NCI-H1694 (cell line): ENCODE measurements at regions not wholly inside any gene's neighbourhood (a gene's known extent, or its start where the extent isn't known, plus 50 kb on each side); places are given as distances from the start of the nearest gene placed in this dataset.
A peak's percentile ranks its signal among the peaks of the same experiment; 100 is the strongest.

Experiments used
- DNase-seq: peaks from one replicate; lab custom pipeline; 2025; lab: John Stamatoyannopoulos, UW

DNA sequence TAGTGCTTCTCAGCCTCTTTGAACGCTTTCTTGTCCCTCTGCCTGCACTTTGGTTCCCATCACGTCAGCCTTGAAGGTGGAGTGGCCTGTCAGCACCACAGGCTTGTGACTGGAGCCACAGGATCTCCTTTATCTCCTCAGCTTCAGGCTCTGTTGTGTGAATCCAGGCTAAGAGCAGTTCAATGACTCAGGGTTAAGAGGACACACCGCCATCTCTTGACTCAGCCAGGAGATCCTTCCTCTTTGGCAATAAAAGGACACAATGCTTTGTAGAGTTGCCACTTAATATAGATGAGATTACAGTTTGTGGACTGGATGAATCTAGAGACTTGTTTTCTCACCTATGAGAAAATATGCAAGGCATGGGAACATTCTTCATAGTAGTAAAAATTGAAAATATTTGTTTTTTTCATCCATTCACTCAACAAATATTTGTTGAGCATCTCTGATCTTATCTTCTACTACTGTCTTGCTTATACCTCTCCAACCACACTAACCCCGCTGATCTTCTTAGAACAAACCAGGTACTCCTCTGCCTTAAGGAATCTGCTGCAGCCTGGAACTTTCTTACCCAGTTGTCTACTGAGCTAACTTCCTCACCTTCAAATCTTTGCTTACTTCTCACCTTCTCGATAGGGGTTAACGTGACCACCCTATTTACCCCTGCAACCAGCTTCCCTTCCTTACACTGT lies 62.3 kb downstream of the UCHL1 start:
- no peak for DNase-seq

GRCh38 chr4:41319553-41319952 lies 62.8 kb downstream of the UCHL1 start:
- no peak for DNase-seq

DNA sequence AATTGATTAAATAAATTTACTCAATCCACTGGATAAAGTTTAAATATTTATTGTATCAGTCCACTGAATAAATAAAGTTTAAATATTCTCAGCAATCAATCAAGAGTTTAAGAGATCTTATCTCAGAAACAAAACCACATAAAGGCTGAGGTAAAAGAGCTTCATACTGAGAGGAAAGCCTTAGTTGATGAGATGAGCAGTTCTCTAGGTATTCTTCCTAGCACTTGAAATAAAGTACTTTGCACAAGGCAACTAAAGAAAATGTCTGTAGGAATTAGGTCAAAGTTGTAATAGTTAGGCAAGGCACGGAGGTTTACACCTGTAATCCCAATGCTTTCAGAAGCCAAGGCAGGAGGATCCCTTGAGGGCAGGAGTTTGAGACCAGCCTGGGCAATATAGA lies 63.5 kb downstream of the UCHL1 start:
- DNase-seq: no peak

- DNase-seq: no peak
Measured at GRCh38 chr4:41320786-41321185, 64.1 kb downstream of the UCHL1 start.

DNA sequence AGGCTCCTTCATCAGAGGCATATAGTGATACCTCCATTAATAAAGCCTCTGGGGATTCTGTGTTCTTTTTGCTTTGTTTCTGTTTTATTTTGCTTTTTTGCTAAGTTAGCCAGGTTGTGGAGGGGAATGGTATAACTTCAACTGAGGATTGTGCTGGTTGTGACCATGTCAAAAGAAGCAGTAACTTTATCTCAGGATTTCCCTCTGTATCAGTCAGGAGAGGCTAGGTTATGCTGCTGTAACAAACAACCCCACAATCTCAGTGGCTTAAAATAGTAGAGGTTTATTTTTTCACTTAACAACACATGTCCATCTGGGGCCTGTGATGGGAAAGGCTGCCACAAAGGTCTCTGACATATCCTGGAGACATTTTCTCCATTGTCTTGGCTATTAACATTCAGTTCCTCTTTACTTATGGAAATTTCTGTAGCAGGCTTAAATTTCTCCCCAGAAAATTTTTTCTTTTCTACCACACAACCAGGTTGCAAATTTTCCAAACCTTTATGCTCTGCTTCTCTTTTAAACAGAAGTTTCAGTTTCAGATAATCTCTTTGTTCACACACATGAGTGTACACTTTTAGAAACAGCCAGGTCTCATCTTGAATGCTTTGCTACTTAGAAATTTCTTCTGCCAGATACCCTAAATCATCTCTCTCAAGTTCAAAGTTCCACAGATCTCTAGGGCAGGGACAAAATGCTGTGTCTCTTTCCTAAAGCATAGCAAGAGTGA lies 64.7 kb downstream of the UCHL1 start:
- DNase-seq: no peak

DNA sequence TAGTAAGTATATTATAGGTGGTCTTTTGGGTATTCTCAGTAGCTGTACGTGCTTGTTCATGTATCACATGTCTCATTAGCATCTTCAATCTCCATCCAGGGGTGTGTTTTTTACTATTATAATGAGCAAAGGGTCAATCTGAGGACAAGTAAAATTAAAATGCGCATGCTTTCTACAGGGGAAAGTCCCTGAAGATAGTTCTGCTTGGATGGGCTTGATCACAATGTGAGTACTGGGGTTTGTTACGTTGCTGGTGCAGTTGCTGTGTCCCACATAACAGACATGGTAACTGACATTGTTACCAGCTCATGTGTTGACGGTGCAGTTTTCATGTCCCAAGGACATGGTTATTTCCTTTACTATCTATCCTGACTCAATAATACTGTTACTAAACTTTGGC lies 65.9 kb downstream of the UCHL1 start:
- no peak for DNase-seq

DNA sequence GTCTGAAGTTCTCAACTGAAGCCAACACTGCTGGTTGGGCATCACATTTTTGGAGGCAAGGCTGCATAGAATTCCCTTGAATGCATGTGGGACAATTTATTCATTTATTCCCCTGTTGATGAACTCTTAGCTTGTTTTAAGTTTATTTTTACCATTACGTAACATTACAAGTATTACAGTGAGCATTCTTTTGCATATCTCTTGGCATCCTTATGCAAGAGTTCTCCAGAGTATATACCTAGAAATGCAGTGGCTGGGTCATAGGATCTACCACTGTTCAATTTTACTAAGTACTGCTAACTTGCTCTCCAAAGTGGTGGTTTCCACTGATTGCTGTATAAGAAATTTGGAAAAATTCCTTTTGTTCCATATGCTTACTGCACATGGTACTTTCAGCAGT lies 66.5 kb downstream of the UCHL1 start:
- no peak for DNase-seq

- DNase-seq: no peak
Measured at GRCh38 chr4:41323706-41324105, 67.0 kb downstream of the UCHL1 start.

GRCh38 chr4:41324861-41325260 lies 68.1 kb downstream of the UCHL1 start:
- no peak for DNase-seq

GRCh38 chr4:41325901-41326300 lies 69.2 kb downstream of the UCHL1 start:
- DNase-seq: no peak

DNA sequence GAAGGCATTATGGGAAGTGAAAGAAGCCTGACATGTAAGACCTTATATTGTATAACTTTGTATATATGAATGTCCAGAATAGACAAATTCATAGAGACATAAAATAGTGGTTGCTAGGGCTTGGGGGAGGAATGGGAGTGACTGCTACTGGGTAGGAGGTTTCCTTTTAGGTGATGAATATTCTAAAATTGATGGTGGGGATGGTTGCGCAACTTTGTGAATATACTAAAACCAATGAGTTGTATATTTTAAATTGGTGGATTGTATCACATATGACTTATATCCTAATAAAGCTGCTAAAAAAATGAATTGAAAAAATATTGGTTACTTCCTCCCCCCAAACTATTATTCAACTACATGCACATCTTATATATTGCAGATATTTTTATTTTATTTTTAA lies 70.0 kb downstream of the UCHL1 start:
- DNase-seq: no peak

DNA sequence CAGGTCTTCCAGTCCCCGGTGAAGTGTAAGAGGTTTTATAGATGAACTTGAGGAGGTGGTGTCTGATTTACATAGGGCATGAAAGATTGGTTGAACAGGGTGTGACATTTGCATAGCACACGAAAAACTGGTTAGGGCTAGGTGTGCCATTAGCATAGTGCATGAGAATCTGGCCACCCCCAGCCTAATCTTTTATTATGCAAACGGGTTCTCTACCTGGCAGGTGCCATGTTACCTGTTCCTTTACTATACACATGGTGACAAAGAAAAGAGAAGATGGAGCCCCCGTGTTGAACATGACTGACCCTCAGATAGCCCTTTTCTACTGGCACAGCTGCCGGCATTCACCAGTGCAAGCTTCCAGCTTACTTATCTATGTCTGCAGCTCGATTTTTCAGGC lies 71.0 kb downstream of the UCHL1 start:
- DNase-seq: no peak

- DNase-seq: no peak
Measured at GRCh38 chr4:41329361-41329760, 72.6 kb downstream of the UCHL1 start.

DNA sequence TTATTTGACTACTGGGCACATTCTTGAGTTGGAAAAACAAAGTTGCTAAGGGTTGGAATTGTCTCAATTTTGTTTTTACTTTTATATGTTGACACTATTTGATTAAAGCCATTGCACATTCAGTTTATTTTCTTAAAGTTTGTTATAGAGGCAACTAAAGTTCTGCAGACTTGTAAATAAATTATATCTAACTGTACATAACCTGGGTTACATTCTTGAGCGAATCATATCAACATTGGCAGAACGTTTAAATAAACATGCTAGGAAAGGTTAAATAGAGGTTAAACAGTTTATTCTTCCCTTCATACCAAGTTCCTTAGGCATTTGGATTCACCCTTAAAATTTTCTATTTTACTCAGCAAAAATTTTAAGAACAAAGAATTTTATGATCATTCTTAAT lies 74.5 kb downstream of the UCHL1 start:
- no peak for DNase-seq

DNA sequence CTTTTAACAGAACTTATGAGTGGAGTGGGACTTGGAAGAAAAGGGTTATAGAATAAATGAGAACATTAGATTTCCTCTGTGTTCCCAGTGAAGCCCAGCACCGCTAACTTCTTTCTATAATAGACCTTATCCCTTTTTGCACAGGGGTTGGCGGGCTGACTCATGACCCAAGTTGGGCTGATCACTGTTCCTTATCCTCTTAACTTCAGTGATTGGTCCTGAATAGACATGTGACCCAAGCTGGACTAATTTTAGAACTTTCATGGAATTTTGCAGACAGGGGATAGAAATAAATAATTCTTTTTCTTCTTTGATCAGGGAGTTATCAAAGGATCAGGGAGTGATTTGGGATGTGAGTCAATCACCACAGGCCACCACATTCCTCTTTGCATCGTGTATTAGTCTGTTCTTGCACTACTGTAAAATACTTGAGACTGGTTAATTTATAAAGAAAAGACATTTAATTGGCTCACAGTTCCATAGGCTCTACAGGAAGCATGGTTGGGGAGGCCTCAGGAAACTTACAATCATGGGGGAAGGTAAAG lies 75.9 kb downstream of the UCHL1 start:
- DNase-seq: no peak

- no peak for DNase-seq
Measured at GRCh38 chr4:41334182-41334581, 77.5 kb downstream of the UCHL1 start.

- peak; percentile 44 for DNase-seq
Measured at GRCh38 chr4:41339812-41340809, 83.4 kb downstream of the UCHL1 start.

- no peak for DNase-seq
Measured at GRCh38 chr4:41346306-41347061, 89.8 kb downstream of the UCHL1 start.

DNA sequence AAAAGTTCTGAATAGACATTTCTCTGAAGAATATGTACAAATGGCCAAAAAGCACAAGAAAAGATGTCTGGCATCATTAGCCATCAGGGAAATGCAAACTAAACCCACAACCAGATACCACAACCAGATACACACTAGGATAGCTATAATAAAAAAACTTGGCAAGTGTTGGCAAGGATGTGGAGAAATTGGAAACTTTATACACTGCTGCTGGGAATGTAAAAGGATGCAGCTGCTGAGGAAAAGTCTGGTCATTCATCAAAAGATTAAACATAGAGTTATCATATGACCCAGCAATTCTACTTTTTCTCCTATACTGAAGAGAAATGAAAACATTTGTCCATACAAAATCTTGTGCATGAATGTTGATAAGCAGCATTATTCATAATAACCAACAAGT lies 92.3 kb downstream of the UCHL1 start:
- no peak for DNase-seq

- no peak for DNase-seq
Measured at GRCh38 chr4:41358647-41359421, 102.1 kb downstream of the UCHL1 start.

DNA sequence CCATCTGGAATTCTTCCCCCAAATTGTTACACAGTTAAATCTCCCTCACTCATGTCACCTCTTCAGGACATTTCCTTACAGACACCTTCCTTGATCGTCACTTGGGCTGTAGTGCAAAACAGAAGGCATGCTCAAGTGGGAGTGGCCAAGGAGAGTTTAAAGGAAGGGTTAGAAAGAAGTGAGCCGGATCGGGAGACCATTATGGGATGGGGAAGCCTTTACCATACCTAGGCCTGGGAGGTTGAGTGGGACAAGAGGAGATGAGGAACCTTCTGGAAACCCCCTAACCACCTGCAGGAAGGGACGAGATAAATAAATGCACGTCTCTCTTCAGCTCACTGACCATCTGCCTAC lies 102.7 kb downstream of the UCHL1 start:
- DNase-seq: no peak
